ENCODE measurements at regions not wholly inside any gene's neighbourhood (a gene's known extent, or its start where the extent isn't known, plus 50 kb on each side); places are given as distances from the start of the nearest gene placed in this dataset.

DNA sequence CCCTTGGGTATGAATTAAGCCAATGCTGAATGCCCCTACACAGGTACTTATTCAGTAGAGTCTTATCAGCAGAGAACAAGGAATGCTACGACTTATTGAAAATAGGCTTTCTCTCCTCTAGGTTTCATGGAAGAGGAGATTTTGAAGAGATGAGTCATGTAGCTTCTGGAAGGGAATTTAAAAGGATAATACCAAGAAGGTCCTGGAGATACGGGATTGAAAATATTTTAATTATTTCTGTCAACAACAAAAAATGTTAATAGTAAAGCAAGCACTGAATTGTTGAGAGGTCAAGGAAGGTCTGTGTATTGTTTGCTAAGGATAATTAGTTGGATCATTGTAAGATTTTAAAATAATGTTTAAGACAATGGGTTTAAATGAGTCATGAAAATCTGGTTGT, 293.0 kb upstream of the SPHKAP start:
- peaks cover 2% of the 10 kb centered on the region for H3K9me3 ChIP-seq (replicated peaks; ENCODE audit: control insufficient read depth, insufficient read depth, low read length)
- H3K36me3 ChIP-seq (ENCODE audit: control insufficient read depth in 2 of 2, extremely low read depth in 1 of 2, insufficient read depth in 2 of 2, low read length in 2 of 2): no peaks in the 10 kb centered on the region
- ChIA-PET CTCF (no interaction called here), POLR2A (no interaction called here)
- H3K27me3 ChIP-seq (ENCODE audit: control insufficient read depth in 2 of 2, insufficient read depth in 2 of 2, low read length in 2 of 2): no peaks in the 10 kb centered on the region
- no peaks in the 10 kb centered on the region for H4K20me1 ChIP-seq (replicated peaks; ENCODE audit: control insufficient read depth, extremely low read depth, insufficient read depth, low read length)
- H3K9me1 ChIP-seq (replicated peaks; ENCODE audit: control insufficient read depth, extremely low read depth, insufficient read depth, low read length): no peaks in the 10 kb centered on the region
- no peak for DNase-seq (ENCODE audit: low read depth, low spot score)
- H3K9ac ChIP-seq (replicated peaks; ENCODE audit: extremely low read depth, insufficient read depth, low read length): no peak overlapping the region
- no TSS peak for BruUV-seq (replicated peaks)
- dilution Hi-C loops (cut with MboI; ENCODE audit: extremely low pct_ligation_motif_present, low sequenced_read_pairs) (no loop called here), intact Hi-C loops (cut with micrococcal nuclease) (no loop called here)
- no peak for FAIRE-seq
- TF ChIP-seq, protein P1, sequence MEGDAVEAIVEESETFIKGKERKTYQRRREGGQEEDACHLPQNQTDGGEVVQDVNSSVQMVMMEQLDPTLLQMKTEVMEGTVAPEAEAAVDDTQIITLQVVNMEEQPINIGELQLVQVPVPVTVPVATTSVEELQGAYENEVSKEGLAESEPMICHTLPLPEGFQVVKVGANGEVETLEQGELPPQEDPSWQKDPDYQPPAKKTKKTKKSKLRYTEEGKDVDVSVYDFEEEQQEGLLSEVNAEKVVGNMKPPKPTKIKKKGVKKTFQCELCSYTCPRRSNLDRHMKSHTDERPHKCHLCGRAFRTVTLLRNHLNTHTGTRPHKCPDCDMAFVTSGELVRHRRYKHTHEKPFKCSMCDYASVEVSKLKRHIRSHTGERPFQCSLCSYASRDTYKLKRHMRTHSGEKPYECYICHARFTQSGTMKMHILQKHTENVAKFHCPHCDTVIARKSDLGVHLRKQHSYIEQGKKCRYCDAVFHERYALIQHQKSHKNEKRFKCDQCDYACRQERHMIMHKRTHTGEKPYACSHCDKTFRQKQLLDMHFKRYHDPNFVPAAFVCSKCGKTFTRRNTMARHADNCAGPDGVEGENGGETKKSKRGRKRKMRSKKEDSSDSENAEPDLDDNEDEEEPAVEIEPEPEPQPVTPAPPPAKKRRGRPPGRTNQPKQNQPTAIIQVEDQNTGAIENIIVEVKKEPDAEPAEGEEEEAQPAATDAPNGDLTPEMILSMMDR (IDR thresholded peaks at IDR 0.05; ENCODE audit: extremely low read depth in 1 of 2, insufficient read depth in 1 of 2, low read depth in 1 of 2, low read length in 2 of 2): no peak
- no peak for TF ChIP-seq MYC (IDR thresholded peaks at IDR 0.05; ENCODE audit: low read depth, low read length)
- no peak for TF ChIP-seq GATA2 (IDR thresholded peaks at IDR 0.05; ENCODE audit: insufficient read depth, insufficient read length, low read depth, low read length)
- TF ChIP-seq EZH2 (IDR thresholded peaks at IDR 0.05; ENCODE audit: borderline replicate concordance, low read depth, low read length, severe bottlenecking): no peak
- TF ChIP-seq, protein P2, sequence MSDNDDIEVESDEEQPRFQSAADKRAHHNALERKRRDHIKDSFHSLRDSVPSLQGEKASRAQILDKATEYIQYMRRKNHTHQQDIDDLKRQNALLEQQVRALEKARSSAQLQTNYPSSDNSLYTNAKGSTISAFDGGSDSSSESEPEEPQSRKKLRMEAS (IDR thresholded peaks at IDR 0.05; ENCODE audit: insufficient read depth, insufficient read length): no peak
- no peak for TF ChIP-seq POLR2AphosphoS5 (IDR thresholded peaks at IDR 0.05; ENCODE audit: insufficient read depth, low read depth, low read length)
- no peak for TF ChIP-seq POLR2A (IDR thresholded peaks at IDR 0.05; ENCODE audit: low read depth, low read length)
- no peak for TF ChIP-seq JUN (IDR thresholded peaks at IDR 0.05; ENCODE audit: borderline replicate concordance, insufficient read depth, insufficient read length, low read depth)
- TF ChIP-seq FOS (IDR thresholded peaks at IDR 0.05; ENCODE audit: borderline replicate concordance, insufficient read depth, low read length): no peak
- H3K4me3 ChIP-seq (replicated peaks in 1 of 3; ENCODE audit: insufficient read depth in 1 of 3, low read depth in 1 of 3, low read length in 3 of 3): no peak overlapping the region
- H3K27ac ChIP-seq (ENCODE audit: insufficient read depth, low read depth, low read length): no peak overlapping the region
- no peaks in the 10 kb centered on the region for H3K4me1 ChIP-seq (ENCODE audit: control insufficient read depth, extremely low read depth, insufficient read depth, low read length)
- H3K79me2 ChIP-seq (ENCODE audit: control insufficient read depth, insufficient read depth, low read length): no peaks in the 10 kb centered on the region
- H2AFZ ChIP-seq (ENCODE audit: low read depth, low read length): no peak overlapping the region
- no peak overlapping the region for H3K4me2 ChIP-seq (ENCODE audit: insufficient read depth, low read length)

Data from endothelial cell of umbilical vein (primary cell).